Stomach (tissue), 8 donors: ENCODE measurements at regions not wholly inside any gene's neighbourhood (a gene's known extent, or its start where the extent isn't known, plus 50 kb on each side); places are given as distances from the start of the nearest gene placed in this dataset.

Experiments
- DNase-seq, 2 donors: peaks; one replicate each; pipeline versions ENCODE4 v3.0.0 to v3.0.0-alpha.2; 2013 to 2019
- H3K27ac ChIP-seq, 5 donors: fragments of 200-600 bp in 4 of 5; sonication (generic) in 4 of 5; one replicate each; pipeline ENCODE4 v1.5.1; 2013 to 2019; ENCODE audit warnings: mild to moderate bottlenecking in 1 of 5, moderate library complexity in 1 of 5
- H3K27me3 ChIP-seq, 3 donors: fragments of 200-600 bp; sonication (generic); one replicate each; pipeline ENCODE4 v1.5.1; 2017 to 2019; ENCODE audit warnings: mixed run types in 1 of 3
- H3K36me3 ChIP-seq, 4 donors: fragments of 200-600 bp; sonication (generic); 1 replicate in 3 of 4; 2 replicates in 1 of 4; pipeline ENCODE4 v1.5.1; 2016 to 2019
- H3K4me1 ChIP-seq, 4 donors: fragments of 200-600 bp; sonication (generic); one replicate each; pipeline ENCODE4 v1.5.1; 2016 to 2019
- H3K4me3 ChIP-seq, 4 donors: fragments of 200-600 bp; sonication (generic) in 3 of 4; one replicate each; pipeline ENCODE4 v1.5.1; 2016 to 2019; ENCODE audit warnings: mild to moderate bottlenecking in 1 of 4
- H3K9me3 ChIP-seq, 4 donors: fragments of 200-600 bp; sonication (generic); one replicate each; pipeline ENCODE4 v1.5.1; 2016 to 2019
- EP300 ChIP-seq: sonication (generic); formaldehyde crosslinking; IDR thresholded peaks from one replicate; pipeline ENCODE4 v1.6.1; 2017; ENCODE audit warnings: antibody characterized with exemption
- POLR2A ChIP-seq, 4 donors: fragments of 450-650 bp; IDR thresholded peaks; one replicate each; pipeline ENCODE4 v1.6.1; 2016; ENCODE audit warnings: antibody characterized with exemption in 4 of 4, control low read depth in 2 of 4, mild to moderate bottlenecking in 1 of 4, moderate library complexity in 1 of 4
- POLR2AphosphoS5 ChIP-seq, 3 donors: sonication (generic); formaldehyde crosslinking; IDR thresholded peaks; one replicate each; pipeline ENCODE4 v1.6.1; 2016; ENCODE audit warnings: antibody characterized with exemption in 3 of 3
- WGBS, 5 donors: extraction: QIAGEN DNeasy Blood & Tissue Kit in 3 of 5; methylation state at CpG; one replicate each; pipeline versions ENCODE4 v1.1.5 to v1.1.7; 2013 to 2018; 5-methylcytosine and 5-hydroxymethylcytosine counted together
- intact Hi-C: fragments of 100-400 bp; cut with DNase I; formaldehyde crosslinking; loops from one replicate; pipeline ENCODE4 v1.15.1; 2023; ENCODE audit warnings: low total_unique reads
- TF ChIP-seq, protein P1 (sequence below), 7 experiments: fragments of 450-650 bp in 4 of 7; fragments of 200-600 bp in 3 of 7; sonication (generic) in 3 of 7; IDR thresholded peaks; one replicate each; pipeline ENCODE4 v1.5.1; 2016 to 2019; ENCODE audit warnings: antibody characterized with exemption in 7 of 7, control low read depth in 2 of 7, mild to moderate bottlenecking in 1 of 7
- donor health status: healthy with polysubstance abuse.
- donor health status: Bipolar disorder and iron deficiency.
- donor health status: healthy.

DNA sequence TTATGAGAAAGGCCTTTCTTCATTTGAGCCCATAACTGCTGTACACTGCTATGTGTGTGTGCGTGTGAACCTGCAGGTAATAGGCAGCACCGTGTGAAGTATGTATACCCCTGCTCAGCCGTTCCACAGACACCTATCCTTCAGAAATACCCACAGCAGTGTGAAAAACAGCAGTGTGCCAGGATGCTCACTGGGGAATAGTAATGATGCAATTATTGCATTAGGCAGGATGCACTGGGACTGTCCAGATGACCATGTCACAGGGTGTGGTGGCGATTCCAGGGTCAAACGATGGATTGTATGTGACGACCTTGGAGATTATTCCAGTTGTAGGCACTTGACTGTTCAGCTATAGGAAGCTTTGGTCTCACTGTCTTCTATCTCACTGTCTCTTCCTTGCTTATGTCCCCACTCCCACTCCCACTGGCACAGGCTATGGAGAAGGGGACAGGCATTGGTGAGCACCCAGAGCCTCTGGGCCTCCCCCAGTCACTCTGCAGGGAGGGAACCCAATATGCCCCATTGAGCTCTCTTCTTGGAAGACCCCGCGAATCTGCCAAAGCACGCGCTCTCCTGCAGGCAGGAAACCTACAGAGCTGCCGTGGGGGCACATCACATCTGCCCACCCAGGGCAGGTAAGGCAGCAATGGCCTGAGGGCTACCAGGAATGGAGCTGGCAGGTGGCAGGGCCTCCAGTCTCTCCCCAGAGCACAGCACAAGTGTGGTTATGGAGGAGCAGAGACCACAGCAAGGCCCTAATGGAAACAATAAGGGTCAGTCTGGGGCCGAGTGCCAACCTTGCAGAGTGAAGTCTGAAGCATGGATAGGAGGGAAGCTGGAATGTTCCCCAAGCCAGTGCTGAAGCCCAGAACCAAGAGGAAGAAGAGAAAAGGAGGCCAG is 518.9 kb upstream of the RAB6C start:
- no peaks in the 10 kb centered on the region for H3K4me1 ChIP-seq
- no peaks in the 10 kb centered on the region for H3K36me3 ChIP-seq
- no peak overlapping the region for H3K27ac ChIP-seq
- no peaks in the 10 kb centered on the region for H3K27me3 ChIP-seq
- WGBS, 5 donors, result 71 to 86% (median 82%) methylated on average over 12 of the region's 12 CpGs
- intact Hi-C loops, result no loop called here
- H3K4me3 ChIP-seq, result no peak overlapping the region
- no peaks in the 10 kb centered on the region for H3K9me3 ChIP-seq
- no peak for TF ChIP-seq POLR2A (IDR thresholded peaks at IDR 0.05)
- no peak for TF ChIP-seq EP300
- DNase-seq, result no peak

GRCh38 chr2:129462349-129462748 is 517.1 kb upstream of the RAB6C start:
- TF ChIP-seq POLR2AphosphoS5 (IDR thresholded peaks at IDR 0.05), result no peak
- TF ChIP-seq, protein P1, sequence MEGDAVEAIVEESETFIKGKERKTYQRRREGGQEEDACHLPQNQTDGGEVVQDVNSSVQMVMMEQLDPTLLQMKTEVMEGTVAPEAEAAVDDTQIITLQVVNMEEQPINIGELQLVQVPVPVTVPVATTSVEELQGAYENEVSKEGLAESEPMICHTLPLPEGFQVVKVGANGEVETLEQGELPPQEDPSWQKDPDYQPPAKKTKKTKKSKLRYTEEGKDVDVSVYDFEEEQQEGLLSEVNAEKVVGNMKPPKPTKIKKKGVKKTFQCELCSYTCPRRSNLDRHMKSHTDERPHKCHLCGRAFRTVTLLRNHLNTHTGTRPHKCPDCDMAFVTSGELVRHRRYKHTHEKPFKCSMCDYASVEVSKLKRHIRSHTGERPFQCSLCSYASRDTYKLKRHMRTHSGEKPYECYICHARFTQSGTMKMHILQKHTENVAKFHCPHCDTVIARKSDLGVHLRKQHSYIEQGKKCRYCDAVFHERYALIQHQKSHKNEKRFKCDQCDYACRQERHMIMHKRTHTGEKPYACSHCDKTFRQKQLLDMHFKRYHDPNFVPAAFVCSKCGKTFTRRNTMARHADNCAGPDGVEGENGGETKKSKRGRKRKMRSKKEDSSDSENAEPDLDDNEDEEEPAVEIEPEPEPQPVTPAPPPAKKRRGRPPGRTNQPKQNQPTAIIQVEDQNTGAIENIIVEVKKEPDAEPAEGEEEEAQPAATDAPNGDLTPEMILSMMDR (IDR thresholded peaks at IDR 0.05), result no peak
- TF ChIP-seq POLR2A (IDR thresholded peaks at IDR 0.05), result no peak
- Histone ChIP-seq H3K4me1 (no peaks in the 10 kb centered on the region), H3K4me3 (no peak overlapping the region), H3K27ac (no peak overlapping the region), H3K27me3 (no peaks in the 10 kb centered on the region), H3K9me3 (no peaks in the 10 kb centered on the region), H3K36me3 (no peaks in the 10 kb centered on the region)
- 51 to 77% (median 55%) methylated on average over 3 of the region's 3 CpGs for WGBS, 5 donors
- intact Hi-C loops, result no loop called here
- DNase-seq, result no peak

GRCh38 chr2:129462967-129463366 is 516.5 kb upstream of the RAB6C start:
- 83 to 94% (median 86%) methylated on average over 3 to 4 of the region's 4 CpGs for WGBS, 5 donors
- no peaks in the 10 kb centered on the region for H3K36me3 ChIP-seq
- TF ChIP-seq POLR2A (IDR thresholded peaks at IDR 0.05), result no peak
- TF ChIP-seq EP300, result no peak
- TF ChIP-seq, protein P1 (IDR thresholded peaks at IDR 0.05), result no peak
- TF ChIP-seq POLR2AphosphoS5 (IDR thresholded peaks at IDR 0.05), result no peak
- DNase-seq, result no peak
- H3K9me3 ChIP-seq, result no peaks in the 10 kb centered on the region
- intact Hi-C loops, result no loop called here
- H3K4me3 ChIP-seq, result no peak overlapping the region
- H3K4me1 ChIP-seq, result no peaks in the 10 kb centered on the region
- H3K27ac ChIP-seq, result no peak overlapping the region
- H3K27me3 ChIP-seq, result no peaks in the 10 kb centered on the region

GRCh38 chr2:129464036-129464435 is 515.4 kb upstream of the RAB6C start:
- no peaks in the 10 kb centered on the region for H3K36me3 ChIP-seq
- WGBS, 5 donors, result 84 to 94% (median 91%) methylated on average over 4 of the region's 4 CpGs
- H3K27ac ChIP-seq, result no peak overlapping the region
- intact Hi-C loops, result no loop called here
- H3K4me3 ChIP-seq, result no peak overlapping the region
- no peak for TF ChIP-seq EP300
- TF ChIP-seq POLR2AphosphoS5 (IDR thresholded peaks at IDR 0.05), result no peak
- TF ChIP-seq, protein P1 (IDR thresholded peaks at IDR 0.05), result no peak
- no peak for TF ChIP-seq POLR2A (IDR thresholded peaks at IDR 0.05)
- H3K9me3 ChIP-seq, result no peaks in the 10 kb centered on the region
- no peaks in the 10 kb centered on the region for H3K4me1 ChIP-seq
- DNase-seq, result peak in 1 of 2 donors; percentile 11
- H3K27me3 ChIP-seq, result no peaks in the 10 kb centered on the region

- intact Hi-C loops, result no loop called here
- Histone ChIP-seq H3K27me3 (no peaks in the 10 kb centered on the region), H3K27ac (no peak overlapping the region), H3K4me3 (no peak overlapping the region), H3K36me3 (no peaks in the 10 kb centered on the region), H3K9me3 (no peaks in the 10 kb centered on the region), H3K4me1 (no peaks in the 10 kb centered on the region)
- 76 to 93% (median 87%) methylated on average over 6 of the region's 6 CpGs for WGBS, 5 donors
- DNase-seq, result no peak
- no peak for TF ChIP-seq POLR2AphosphoS5 (IDR thresholded peaks at IDR 0.05)
These were observed 514.8 kb upstream of the RAB6C start for GRCh38 chr2:129464631-129465030.
